Smooth muscle cell (in vitro differentiated cells): ENCODE measurements at regions not wholly inside any gene's neighbourhood (a gene's known extent, or its start where the extent isn't known, plus 50 kb on each side); places are given as distances from the start of the nearest gene placed in this dataset.

Experiments
- DNase-seq: peaks from one replicate; lab custom pipeline; 2025; ENCODE audit not compliant: unreplicated experiment; lab: John Stamatoyannopoulos, UW
- H2AFZ ChIP-seq: fragments of 200-600 bp; sonication (generic); 2 replicates; pipeline ENCODE4 v1.6.0; 2016; ENCODE audit warnings: antibody characterized with exemption, low read depth, mild to moderate bottlenecking
- H3F3A ChIP-seq: fragments of 200-600 bp; sonication (generic); 2 replicates; pipeline ENCODE4 v1.6.0; 2017; ENCODE audit warnings: antibody characterized with exemption, low read depth
- H3K27ac ChIP-seq: fragments of 200-600 bp; sonication (generic); 2 replicates; pipeline ENCODE4 v1.5.1; 2016; ENCODE audit warnings: low read depth, mild to moderate bottlenecking
- H3K27me3 ChIP-seq: fragments of 200-600 bp; sonication (generic); 2 replicates; pipeline ENCODE4 v1.6.1; 2016; ENCODE audit warnings: low read depth, mild to moderate bottlenecking
- H3K36me3 ChIP-seq: fragments of 200-600 bp; sonication (generic); 2 replicates; pipeline ENCODE4 v1.5.1; 2016; ENCODE audit warnings: low read depth
- H3K4me1 ChIP-seq: fragments of 200-600 bp; sonication (generic); 2 replicates; pipeline ENCODE4 v1.5.1; 2016; ENCODE audit warnings: low read depth
- H3K4me2 ChIP-seq: fragments of 200-600 bp; sonication (generic); 2 replicates; pipeline ENCODE4 v1.6.0; 2016; ENCODE audit warnings: mild to moderate bottlenecking
- H3K4me3 ChIP-seq: fragments of 200-600 bp; sonication (generic); 2 replicates; pipeline ENCODE4 v1.5.1; 2016; ENCODE audit warnings: mild to moderate bottlenecking
- H3K79me2 ChIP-seq: fragments of 200-600 bp; sonication (generic); 2 replicates; pipeline ENCODE4 v1.6.0; 2016; ENCODE audit warnings: low read depth, mild to moderate bottlenecking
- H3K9ac ChIP-seq: fragments of 200-600 bp; sonication (generic); 2 replicates; pipeline ENCODE4 v1.6.0; 2016; ENCODE audit warnings: low read depth
- H3K9me3 ChIP-seq: fragments of 200-600 bp; sonication (generic); replicated peaks from 2 replicates; pipeline ENCODE4 v1.5.1; 2016; ENCODE audit warnings: low read depth
- H4K20me1 ChIP-seq: fragments of 200-600 bp; sonication (generic); 2 replicates; pipeline ENCODE4 v1.6.0; 2016; ENCODE audit warnings: low read depth
- CTCF ChIP-seq: fragments of 200-600 bp; sonication (generic); IDR thresholded peaks from 2 replicates; pipeline ENCODE4 v1.5.1; 2017; ENCODE audit warnings: borderline replicate concordance, mild to moderate bottlenecking, antibody characterized with exemption; ENCODE audit not compliant: insufficient read depth, poor library complexity, severe bottlenecking
- WGBS: methylation state at CpG from one replicate; pipeline ENCODE4 v1.1.7; 2016; ENCODE audit warnings: low lambda C conversion rate; 5-methylcytosine and 5-hydroxymethylcytosine counted together

- DNase-seq = no peak
- Histone ChIP-seq H3K4me3 (no peak overlapping the region), H3K36me3 (no peaks in the 10 kb centered on the region), H3K4me1 (peaks cover 9% of the 10 kb centered on the region), H3F3A (no peaks in the 10 kb centered on the region), H3K4me2 (no peak overlapping the region), H3K27ac (no peak overlapping the region), H3K9me3 (no peaks in the 10 kb centered on the region), H4K20me1 (no peaks in the 10 kb centered on the region), H3K79me2 (no peaks in the 10 kb centered on the region), H3K9ac (no peak overlapping the region), H3K27me3 (no peaks in the 10 kb centered on the region), H2AFZ (no peak overlapping the region)
- 94% methylated on average over 8 of the region's 8 CpGs for WGBS
- no peak for TF ChIP-seq CTCF
These were observed 96.7 kb downstream of the PSMG1 start for GRCh38 chr21:39086547-39086946.

- 95% methylated on average over 6 of the region's 6 CpGs for WGBS
- no peaks in the 10 kb centered on the region for H3K79me2 ChIP-seq
- no peak for TF ChIP-seq CTCF
These were observed 97.3 kb downstream of the PSMG1 start for GRCh38 chr21:39085843-39086405.

GRCh38 chr21:39084979-39085729, 98.1 kb downstream of the PSMG1 start:
- Histone ChIP-seq H3K9ac (no peak overlapping the region), H3K4me3 (no peak overlapping the region), H3K79me2 (no peaks in the 10 kb centered on the region), H3K4me1 (peaks cover 9% of the 10 kb centered on the region), H3K36me3 (no peaks in the 10 kb centered on the region), H2AFZ (no peak overlapping the region), H3K27me3 (no peaks in the 10 kb centered on the region), H3K9me3 (no peaks in the 10 kb centered on the region), H4K20me1 (no peaks in the 10 kb centered on the region), H3K27ac (no peak overlapping the region), H3F3A (no peaks in the 10 kb centered on the region), H3K4me2 (no peak overlapping the region)
- no peak for TF ChIP-seq CTCF
- no peak for DNase-seq
- 88% methylated on average over 5 of the region's 5 CpGs for WGBS

More at GRCh38 chr21:39085843-39086405, 97.3 kb downstream of the PSMG1 start:
- no peaks in the 10 kb centered on the region for H3K36me3 ChIP-seq
- no peak for DNase-seq
- H3K4me1 ChIP-seq = peaks cover 9% of the 10 kb centered on the region
- no peak overlapping the region for H2AFZ ChIP-seq
- H3K4me3 ChIP-seq = no peak overlapping the region
- no peaks in the 10 kb centered on the region for H3K9me3 ChIP-seq
- H3K9ac ChIP-seq = no peak overlapping the region
- H3K4me2 ChIP-seq = no peak overlapping the region
- H4K20me1 ChIP-seq = no peaks in the 10 kb centered on the region
- H3K27ac ChIP-seq = no peak overlapping the region
- H3K27me3 ChIP-seq = no peaks in the 10 kb centered on the region
- no peaks in the 10 kb centered on the region for H3F3A ChIP-seq
